Heart left ventricle (tissue), 16 donors: ENCODE measurements at regions not wholly inside any gene's neighbourhood (a gene's known extent, or its start where the extent isn't known, plus 50 kb on each side); places are given as distances from the start of the nearest gene placed in this dataset.

Experiments
- ATAC-seq, 4 donors: fragments of 200-7000 bp; cut with Tn5 transposase; one replicate each; pipeline ENCODE4 v1.9.1; 2020 to 2022; ENCODE audit warnings: moderate library complexity in 4 of 4, mild to moderate bottlenecking in 3 of 4, moderate number of reproducible peaks in 1 of 4
- DNase-seq, 5 donors: peaks; one replicate each; pipeline ENCODE4 v3.0.0-alpha.2; 2020
- H3K27ac ChIP-seq, 12 donors: fragments of 200-600 bp; sonication (generic) in 4 of 12; one replicate each; pipeline versions ENCODE4 v1.5.0 to v1.8.0; 2016 to 2022; ENCODE audit warnings: mild to moderate bottlenecking in 2 of 12
- H3K27me3 ChIP-seq, 9 donors: fragments of 200-600 bp; sonication (generic) in 2 of 9; one replicate each; pipeline versions ENCODE4 v1.5.1 to v1.8.0; 2016 to 2022; ENCODE audit warnings: mild to moderate bottlenecking in 3 of 9
- H3K36me3 ChIP-seq, 9 donors: fragments of 200-600 bp; sonication (generic) in 2 of 9; one replicate each; pipeline versions ENCODE4 v1.5.0 to v1.8.0; 2018 to 2022; ENCODE audit warnings: mild to moderate bottlenecking in 2 of 9
- H3K4me1 ChIP-seq, 12 donors: fragments of 200-600 bp; sonication (generic) in 4 of 12; one replicate each; pipeline versions ENCODE4 v1.5.0 to v1.8.0; 2016 to 2022; ENCODE audit warnings: mild to moderate bottlenecking in 3 of 12
- H3K4me3 ChIP-seq, 12 donors: fragments of 200-600 bp; sonication (generic) in 4 of 12; one replicate each; pipeline versions ENCODE4 v1.5.0 to v1.8.0; 2017 to 2022; ENCODE audit warnings: mild to moderate bottlenecking in 9 of 12, moderate library complexity in 4 of 12
- H3K9me3 ChIP-seq, 12 donors: fragments of 200-600 bp; sonication (generic) in 4 of 12; one replicate each; pipeline versions ENCODE4 v1.5.0 to v1.8.0; 2016 to 2022; ENCODE audit warnings: mild to moderate bottlenecking in 1 of 12
- POLR2A ChIP-seq, 2 donors: fragments of 450-650 bp; IDR thresholded peaks; one replicate each; pipeline ENCODE4 v1.6.1; 2017; ENCODE audit warnings: antibody characterized with exemption in 2 of 2, mild to moderate bottlenecking in 2 of 2, moderate library complexity in 2 of 2
- WGBS, 4 donors: extraction: QIAGEN DNeasy Blood & Tissue Kit in 2 of 4; methylation state at CpG; one replicate each; pipeline versions ENCODE4 v1.1.5 to v1.1.7; 2013 to 2018; 5-methylcytosine and 5-hydroxymethylcytosine counted together
- intact Hi-C, 10 donors: fragments of 100-400 bp; cut with DNase I; formaldehyde crosslinking; loops; one replicate each; pipeline versions ENCODE4 v1.11.1 to v1.14.2; 2022
- TF ChIP-seq, protein P1 (sequence below), 12 donors: fragments of 200-600 bp; sonication (generic) in 4 of 12; IDR thresholded peaks; one replicate each; pipeline versions ENCODE4 v1.5.0 to v1.8.0; 2018 to 2022; ENCODE audit warnings: antibody characterized with exemption in 12 of 12, mild to moderate bottlenecking in 5 of 12
- donor health status: ischemic (EF 13 %, LVEDD 7.1; RV severe dilation, severe dysfunction).
- donor health status: healthy with polysubstance abuse.
- donor health status: DM: no; HTN: yes; CAD: no.
- donor health status: DM: no; HTN: no; CAD: no.
- donor health status: ischemic (EF 25% LVEDD 6.9; RV normal size, moderate dysfunction).
- donor health status: ischemic (EF 25% LVEDD 5.7; RV mildly dilated, moderate dysfunction).
- donor health status: healthy.
- donor health status: DM: yes; HTN: yes; CAD: no.
- donor health status: ischemic (EF 35%, LVEDD 5.7; RV mildly dilated, moderate dysfunction).
- donor health status: nonischemic (EF 11% LVEDD 7.7; RV severe dilation, severe dysfunction).
- donor health status: DM: yes; HTN: yes; CAD: no.
- donor health status: PGD.
- donor health status: ischemic (EF 29% LVEDD 5.4; RV normal size, mild dysfunction).
- donor health status: nonischemic (EF 23%, LVEDD 6.1; RV moderate dilation, normal function).

DNA sequence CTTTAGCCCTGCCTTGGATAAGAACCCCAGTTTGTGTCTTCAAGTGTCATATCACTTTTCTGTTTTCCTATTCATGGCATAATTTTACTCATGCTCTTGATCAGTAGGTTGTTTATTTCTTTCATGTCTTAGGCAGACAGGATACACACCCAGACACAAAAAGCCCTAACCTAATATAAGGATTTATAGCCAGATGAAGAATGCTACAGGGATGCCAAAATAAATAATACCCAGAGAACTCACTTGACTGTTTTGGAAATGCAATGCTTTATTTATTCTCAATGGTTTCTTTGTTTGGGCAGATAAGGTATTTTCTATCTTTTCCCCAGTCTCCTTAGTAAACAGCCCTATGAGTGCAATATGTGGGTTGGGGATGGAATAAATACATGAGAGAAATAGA lies 424.0 kb upstream of the PDZRN3 start:
- ATAC-seq (no peak), DNase-seq (no peak)
- no peaks in the 10 kb centered on the region for H3K27me3 ChIP-seq
- no peaks in the 10 kb centered on the region for H3K4me1 ChIP-seq
- no peak overlapping the region for H3K27ac ChIP-seq
- H3K36me3 ChIP-seq: no peaks in the 10 kb centered on the region
- TF ChIP-seq, protein P1, sequence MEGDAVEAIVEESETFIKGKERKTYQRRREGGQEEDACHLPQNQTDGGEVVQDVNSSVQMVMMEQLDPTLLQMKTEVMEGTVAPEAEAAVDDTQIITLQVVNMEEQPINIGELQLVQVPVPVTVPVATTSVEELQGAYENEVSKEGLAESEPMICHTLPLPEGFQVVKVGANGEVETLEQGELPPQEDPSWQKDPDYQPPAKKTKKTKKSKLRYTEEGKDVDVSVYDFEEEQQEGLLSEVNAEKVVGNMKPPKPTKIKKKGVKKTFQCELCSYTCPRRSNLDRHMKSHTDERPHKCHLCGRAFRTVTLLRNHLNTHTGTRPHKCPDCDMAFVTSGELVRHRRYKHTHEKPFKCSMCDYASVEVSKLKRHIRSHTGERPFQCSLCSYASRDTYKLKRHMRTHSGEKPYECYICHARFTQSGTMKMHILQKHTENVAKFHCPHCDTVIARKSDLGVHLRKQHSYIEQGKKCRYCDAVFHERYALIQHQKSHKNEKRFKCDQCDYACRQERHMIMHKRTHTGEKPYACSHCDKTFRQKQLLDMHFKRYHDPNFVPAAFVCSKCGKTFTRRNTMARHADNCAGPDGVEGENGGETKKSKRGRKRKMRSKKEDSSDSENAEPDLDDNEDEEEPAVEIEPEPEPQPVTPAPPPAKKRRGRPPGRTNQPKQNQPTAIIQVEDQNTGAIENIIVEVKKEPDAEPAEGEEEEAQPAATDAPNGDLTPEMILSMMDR (IDR thresholded peaks at IDR 0.05): no peak
- TF ChIP-seq POLR2A (IDR thresholded peaks at IDR 0.05): no peak
- H3K4me3 ChIP-seq: no peak overlapping the region
- no peaks in the 10 kb centered on the region for H3K9me3 ChIP-seq
- intact Hi-C loops: no loop called here

DNA sequence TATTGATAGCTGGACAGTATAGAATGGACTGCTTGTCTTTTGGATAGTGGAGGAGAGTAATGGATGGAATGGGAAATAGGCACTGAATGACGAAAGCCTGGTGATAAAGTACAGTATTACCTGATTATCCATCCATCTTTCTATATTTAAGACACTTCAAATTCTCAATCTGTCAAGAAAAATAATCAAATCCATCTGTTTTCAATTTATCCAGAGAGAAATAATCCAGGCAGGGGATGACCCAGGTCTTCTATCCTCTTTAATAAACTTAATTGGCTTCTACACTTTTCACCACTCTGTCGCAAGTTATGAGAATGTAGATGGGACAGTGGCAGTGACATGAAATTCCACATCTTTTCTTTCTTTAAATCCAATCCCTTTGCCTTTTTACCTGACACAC lies 420.3 kb upstream of the PDZRN3 start:
- TF ChIP-seq POLR2A (IDR thresholded peaks at IDR 0.05): no peak
- TF ChIP-seq, protein P1 (IDR thresholded peaks at IDR 0.05): no peak
- Histone ChIP-seq H3K36me3 (no peaks in the 10 kb centered on the region), H3K4me3 (no peak overlapping the region), H3K27ac (no peak overlapping the region), H3K9me3 (no peaks in the 10 kb centered on the region), H3K4me1 (no peaks in the 10 kb centered on the region), H3K27me3 (no peaks in the 10 kb centered on the region)
- ATAC-seq: no peak
- intact Hi-C loops: no loop called here
- 93 to 97% (median 94%) methylated on average over 2 of the region's 2 CpGs for WGBS, 4 donors
- DNase-seq: no peak

GRCh38 chr3:74041068-74041675 lies 416.4 kb upstream of the PDZRN3 start:
- intact Hi-C loops: no loop called here
- Histone ChIP-seq H3K36me3 (no peaks in the 10 kb centered on the region), H3K9me3 (no peaks in the 10 kb centered on the region), H3K4me3 (no peak overlapping the region), H3K27ac (no peak overlapping the region), H3K27me3 (no peaks in the 10 kb centered on the region), H3K4me1 (no peaks in the 10 kb centered on the region)
- DNase-seq: no peak
- no peak for ATAC-seq
- TF ChIP-seq, protein P1 (IDR thresholded peaks at IDR 0.05): no peak
- TF ChIP-seq POLR2A (IDR thresholded peaks at IDR 0.05): no peak
- WGBS, 4 donors: 42 to 64% (median 52%) methylated on average over 6 of the region's 6 CpGs

GRCh38 chr3:74039105-74039504 lies 414.4 kb upstream of the PDZRN3 start:
- Histone ChIP-seq H3K9me3 (no peaks in the 10 kb centered on the region), H3K27ac (no peak overlapping the region), H3K27me3 (no peaks in the 10 kb centered on the region), H3K36me3 (no peaks in the 10 kb centered on the region), H3K4me1 (no peaks in the 10 kb centered on the region), H3K4me3 (no peak overlapping the region)
- 50 to 65% (median 57%) methylated on average over 1 of the region's 1 CpG for WGBS, 4 donors
- TF ChIP-seq POLR2A (IDR thresholded peaks at IDR 0.05): no peak
- TF ChIP-seq, protein P1 (IDR thresholded peaks at IDR 0.05): no peak
- intact Hi-C loops: no loop called here
- DNase-seq (no peak), ATAC-seq (no peak)
